Nephron (organoid): ENCODE measurements at regions not wholly inside any gene's neighbourhood (a gene's known extent, or its start where the extent isn't known, plus 50 kb on each side); places are given as distances from the start of the nearest gene placed in this dataset.

Experiments
- H3K27ac Mint-ChIP-seq, 3 experiments: 2 replicates each; pipeline ENCODE4 v1.8.0; 2020; ENCODE audit warnings: mixed read lengths in 3 of 3, mild to moderate bottlenecking in 2 of 3, moderate library complexity in 1 of 3
- H3K27me3 Mint-ChIP-seq: 2 replicates; pipeline ENCODE4 v1.8.0; 2021; ENCODE audit warnings: low read depth, mild to moderate bottlenecking, moderate library complexity, mixed read lengths
- H3K36me3 Mint-ChIP-seq: 2 replicates; pipeline ENCODE4 v1.8.0; 2020; ENCODE audit warnings: low read depth, mixed read lengths
- H3K4me1 Mint-ChIP-seq: 2 replicates; pipeline ENCODE4 v1.8.0; 2020; ENCODE audit warnings: mixed read lengths
- H3K4me3 Mint-ChIP-seq, 3 experiments: 2 replicates each; pipeline ENCODE4 v1.8.0; 2020; ENCODE audit warnings: mild to moderate bottlenecking in 3 of 3, mixed read lengths in 3 of 3, moderate library complexity in 2 of 3
- H3K9me3 Mint-ChIP-seq: 2 replicates; pipeline ENCODE4 v1.8.0; 2020; ENCODE audit warnings: mixed read lengths
- TF ChIP-seq, protein P1 (sequence below), 3 experiments: fragments of 200-600 bp; sonication (generic); IDR thresholded peaks; one replicate each; pipeline ENCODE4 v1.5.0; 2021; ENCODE audit warnings: antibody characterized with exemption in 3 of 3; ENCODE audit not compliant: unreplicated experiment in 3 of 3

DNA sequence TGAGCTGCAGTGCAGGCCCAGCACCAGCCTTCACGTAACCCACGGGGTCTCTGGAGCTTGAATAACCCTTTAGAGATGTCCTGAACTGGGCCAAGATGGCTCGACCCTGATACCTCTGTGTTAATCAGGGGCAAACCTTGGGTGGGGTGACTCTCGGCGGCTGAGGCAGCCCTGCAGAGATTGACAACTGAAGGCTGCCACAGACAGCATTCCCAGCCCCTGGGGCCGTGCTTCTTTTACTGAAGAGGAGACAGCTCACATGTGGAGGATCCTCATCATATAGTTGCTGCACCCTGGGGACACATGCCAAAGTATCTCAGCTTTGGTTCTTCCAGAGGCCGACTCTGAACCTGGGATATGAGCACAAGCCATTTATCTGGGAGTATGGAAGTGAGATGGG, 57.3 kb upstream of the PTGFRN start:
- peak overlapping the region; percentile 94 for H3K27ac Mint-ChIP-seq
- H3K4me3 Mint-ChIP-seq, result no peak overlapping the region
- H3K9me3 Mint-ChIP-seq, result no peaks in the 10 kb centered on the region
- H3K27me3 Mint-ChIP-seq, result no peaks in the 10 kb centered on the region
- H3K4me1 Mint-ChIP-seq, result peaks cover 66% of the 10 kb centered on the region
- TF ChIP-seq, protein P1, sequence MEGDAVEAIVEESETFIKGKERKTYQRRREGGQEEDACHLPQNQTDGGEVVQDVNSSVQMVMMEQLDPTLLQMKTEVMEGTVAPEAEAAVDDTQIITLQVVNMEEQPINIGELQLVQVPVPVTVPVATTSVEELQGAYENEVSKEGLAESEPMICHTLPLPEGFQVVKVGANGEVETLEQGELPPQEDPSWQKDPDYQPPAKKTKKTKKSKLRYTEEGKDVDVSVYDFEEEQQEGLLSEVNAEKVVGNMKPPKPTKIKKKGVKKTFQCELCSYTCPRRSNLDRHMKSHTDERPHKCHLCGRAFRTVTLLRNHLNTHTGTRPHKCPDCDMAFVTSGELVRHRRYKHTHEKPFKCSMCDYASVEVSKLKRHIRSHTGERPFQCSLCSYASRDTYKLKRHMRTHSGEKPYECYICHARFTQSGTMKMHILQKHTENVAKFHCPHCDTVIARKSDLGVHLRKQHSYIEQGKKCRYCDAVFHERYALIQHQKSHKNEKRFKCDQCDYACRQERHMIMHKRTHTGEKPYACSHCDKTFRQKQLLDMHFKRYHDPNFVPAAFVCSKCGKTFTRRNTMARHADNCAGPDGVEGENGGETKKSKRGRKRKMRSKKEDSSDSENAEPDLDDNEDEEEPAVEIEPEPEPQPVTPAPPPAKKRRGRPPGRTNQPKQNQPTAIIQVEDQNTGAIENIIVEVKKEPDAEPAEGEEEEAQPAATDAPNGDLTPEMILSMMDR (IDR thresholded peaks at IDR 0.05; ENCODE audit: unreplicated experiment in 3 of 3), result no peak
- no peaks in the 10 kb centered on the region for H3K36me3 Mint-ChIP-seq

DNA sequence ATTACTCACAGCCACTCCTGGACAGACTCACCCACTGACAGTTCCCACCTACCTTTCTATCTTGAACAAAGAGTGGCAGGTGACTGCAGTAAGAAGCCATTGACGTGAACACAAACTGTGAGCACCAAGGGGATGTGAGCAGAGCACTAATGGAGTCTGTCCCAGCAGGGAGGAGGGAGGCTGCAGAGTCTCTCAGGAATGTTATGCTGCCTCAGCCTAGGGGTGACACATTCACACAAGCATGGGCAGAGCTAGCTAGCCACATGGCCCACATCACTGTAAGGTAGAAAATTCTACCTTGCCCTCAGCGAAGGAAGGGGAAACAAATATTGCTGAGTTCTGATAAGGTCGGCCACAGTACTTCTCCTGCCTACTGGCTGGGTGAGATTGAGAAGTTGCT, 56.8 kb upstream of the PTGFRN start:
- H3K4me3 Mint-ChIP-seq, result no peak overlapping the region
- H3K9me3 Mint-ChIP-seq, result no peaks in the 10 kb centered on the region
- H3K36me3 Mint-ChIP-seq, result no peaks in the 10 kb centered on the region
- peak overlapping the region; percentile 94 for H3K27ac Mint-ChIP-seq
- H3K4me1 Mint-ChIP-seq, result peaks cover 68% of the 10 kb centered on the region
- TF ChIP-seq, protein P1 (IDR thresholded peaks at IDR 0.05; ENCODE audit: unreplicated experiment in 3 of 3), result no peak
- no peaks in the 10 kb centered on the region for H3K27me3 Mint-ChIP-seq

DNA sequence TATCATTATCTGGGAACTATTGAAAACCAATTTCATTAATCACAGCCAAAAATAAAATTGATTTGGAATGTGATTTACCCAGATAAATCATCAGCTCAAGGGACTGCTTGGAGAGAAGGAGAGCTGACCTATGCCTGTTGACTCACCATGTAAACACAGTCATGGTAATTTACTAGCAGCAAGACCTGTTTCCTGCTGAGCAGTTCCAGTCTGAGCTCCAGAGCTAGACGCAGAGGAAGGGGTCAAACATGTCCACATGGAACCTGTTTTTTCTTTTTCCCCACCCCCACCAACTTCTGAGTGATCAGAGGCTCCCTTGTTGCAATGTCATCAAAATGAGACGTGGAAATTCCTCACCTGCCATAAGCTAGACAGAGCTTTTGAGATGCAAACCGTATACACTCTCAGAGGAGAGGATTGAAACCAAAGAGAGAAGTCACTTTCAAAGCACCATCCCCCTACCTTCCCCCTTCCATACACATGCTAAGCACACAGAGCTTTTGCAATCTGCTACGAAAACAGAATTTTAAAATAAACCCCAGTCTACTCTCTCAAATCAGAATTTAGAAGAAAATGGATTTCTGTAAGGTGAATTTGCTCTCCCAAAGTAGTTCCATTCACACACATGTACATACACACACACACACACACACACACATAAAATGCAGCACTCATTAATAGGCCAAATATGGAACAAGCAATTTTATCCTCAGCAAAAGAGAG, 55.9 kb upstream of the PTGFRN start:
- Mint-ChIP-seq H3K4me1 (peaks cover 64% of the 10 kb centered on the region), H3K27me3 (no peaks in the 10 kb centered on the region), H3K9me3 (no peaks in the 10 kb centered on the region), H3K36me3 (no peaks in the 10 kb centered on the region), H3K27ac (peak overlapping the region; percentile 94), H3K4me3 (peak overlapping the region; percentile 10 to 21 (median 11))
- TF ChIP-seq, protein P1 (IDR thresholded peaks at IDR 0.05; ENCODE audit: unreplicated experiment in 3 of 3), result no peak

DNA sequence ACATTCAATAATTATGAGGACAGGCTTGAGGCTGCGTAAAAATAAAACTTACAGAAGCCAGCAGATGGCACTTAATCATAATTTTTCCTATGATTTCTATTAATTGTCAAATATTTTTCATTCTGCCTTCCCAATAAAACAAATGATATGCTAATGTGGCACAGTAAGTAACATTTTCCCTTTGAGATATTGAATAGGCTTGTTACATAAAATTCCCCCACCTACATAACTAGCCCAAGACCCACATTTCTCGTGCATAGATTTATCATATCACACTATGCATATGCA, 55.4 kb upstream of the PTGFRN start:
- Mint-ChIP-seq H3K36me3 (no peaks in the 10 kb centered on the region), H3K4me3 (peak overlapping the region; percentile 10 to 54 (median 11)), H3K27ac (peak overlapping the region; percentile 94), H3K27me3 (no peaks in the 10 kb centered on the region), H3K9me3 (no peaks in the 10 kb centered on the region), H3K4me1 (peaks cover 59% of the 10 kb centered on the region)
- TF ChIP-seq, protein P1 (IDR thresholded peaks at IDR 0.05; ENCODE audit: unreplicated experiment in 3 of 3), result peak in 2 of 3 experiments; percentile 10 to 18

DNA sequence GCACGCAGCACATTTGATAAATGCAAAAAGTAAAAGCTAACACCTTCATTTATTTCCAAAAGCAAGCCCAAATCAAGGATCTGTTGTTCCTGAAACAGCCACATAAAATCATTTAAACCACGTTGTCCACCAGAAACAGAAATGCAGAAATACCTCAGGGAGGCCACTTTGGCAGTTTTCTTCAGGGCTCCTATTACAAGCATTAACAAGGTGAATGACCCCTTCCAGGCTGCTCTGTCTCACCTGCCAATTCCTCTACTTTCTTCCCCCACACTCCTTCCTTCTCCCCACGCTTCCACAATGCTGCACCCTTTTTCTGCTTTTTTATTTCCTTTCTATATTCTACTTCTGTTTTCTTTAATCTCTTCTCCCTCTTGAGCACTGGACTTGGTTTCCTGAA, 55.0 kb upstream of the PTGFRN start:
- Mint-ChIP-seq H3K27ac (peak overlapping the region; percentile 94), H3K9me3 (no peaks in the 10 kb centered on the region), H3K4me3 (peak overlapping the region; percentile 7 to 54 (median 16)), H3K27me3 (no peaks in the 10 kb centered on the region), H3K36me3 (no peaks in the 10 kb centered on the region), H3K4me1 (peaks cover 58% of the 10 kb centered on the region)
- TF ChIP-seq, protein P1 (IDR thresholded peaks at IDR 0.05; ENCODE audit: unreplicated experiment in 3 of 3), result no peak

DNA sequence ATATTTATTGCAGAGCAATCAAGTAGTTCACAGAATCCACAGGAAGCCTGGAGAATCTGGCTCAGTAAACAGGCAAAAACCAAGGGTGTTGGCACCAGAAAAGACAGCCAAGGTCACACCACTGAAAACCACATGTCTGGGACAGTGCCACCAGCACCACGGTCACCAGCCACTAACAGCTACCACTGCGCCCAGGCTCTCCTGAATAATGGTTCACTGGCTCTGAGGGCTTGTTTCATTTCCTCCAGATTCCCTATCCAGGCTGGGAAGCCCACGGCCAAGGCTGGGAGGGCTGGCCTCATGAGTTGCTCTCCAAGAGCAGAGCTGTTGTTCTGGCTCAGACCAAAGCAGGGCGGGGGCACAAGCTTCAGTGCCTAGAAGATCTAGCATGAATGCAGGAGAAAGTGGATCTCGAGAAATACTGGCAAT, 54.5 kb upstream of the PTGFRN start:
- Mint-ChIP-seq H3K9me3 (no peaks in the 10 kb centered on the region), H3K27ac (peak overlapping the region; percentile 94), H3K36me3 (no peaks in the 10 kb centered on the region), H3K4me3 (peak overlapping the region; percentile 15 to 54 (median 35)), H3K27me3 (no peaks in the 10 kb centered on the region), H3K4me1 (peaks cover 53% of the 10 kb centered on the region)
- TF ChIP-seq, protein P1 (IDR thresholded peaks at IDR 0.05; ENCODE audit: unreplicated experiment in 3 of 3), result no peak
